Choroid plexus epithelial cell (primary cell): ENCODE measurements at regions not wholly inside any gene's neighbourhood (a gene's known extent, or its start where the extent isn't known, plus 50 kb on each side); places are given as distances from the start of the nearest gene placed in this dataset.

ENCODE experiments used
- DNase-seq: peaks from one replicate; pipeline ENCODE4 v3.0.0-alpha.2; 2010; ENCODE audit warnings: low read depth
- H3K4me3 ChIP-seq: 2 replicates; pipeline ENCODE4 v1.5.1; 2011; ENCODE audit warnings: low read depth, mild to moderate bottlenecking, control low read depth, low read length, moderate library complexity
- TF ChIP-seq, protein P1 (sequence below): conservative IDR thresholded peaks from 2 replicates; pipeline ENCODE4 v1.5.1; 2011; ENCODE audit warnings: low read depth, mild to moderate bottlenecking, control low read depth, inconsistent platforms, low read length, moderate library complexity

DNA sequence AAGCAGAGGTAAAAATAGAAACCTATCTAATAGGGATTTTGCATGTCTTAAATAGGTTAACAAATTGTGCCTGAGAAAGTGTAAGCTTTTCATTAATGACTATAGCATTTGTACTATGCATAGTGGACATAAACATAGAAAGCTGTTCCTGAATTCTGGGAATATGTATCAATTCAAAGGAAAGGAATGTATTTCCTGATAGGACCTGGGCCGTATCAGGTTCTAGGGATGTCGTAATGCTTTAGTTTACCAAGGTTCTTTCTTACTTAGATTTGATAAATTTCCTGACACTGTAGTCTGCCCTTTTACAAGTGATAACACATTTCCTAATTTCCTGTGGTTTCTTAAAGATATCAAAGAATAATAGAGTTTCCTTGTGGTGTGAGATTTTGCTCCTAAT is 191.3 kb downstream of the CDH7 start:
- TF ChIP-seq, protein P1, sequence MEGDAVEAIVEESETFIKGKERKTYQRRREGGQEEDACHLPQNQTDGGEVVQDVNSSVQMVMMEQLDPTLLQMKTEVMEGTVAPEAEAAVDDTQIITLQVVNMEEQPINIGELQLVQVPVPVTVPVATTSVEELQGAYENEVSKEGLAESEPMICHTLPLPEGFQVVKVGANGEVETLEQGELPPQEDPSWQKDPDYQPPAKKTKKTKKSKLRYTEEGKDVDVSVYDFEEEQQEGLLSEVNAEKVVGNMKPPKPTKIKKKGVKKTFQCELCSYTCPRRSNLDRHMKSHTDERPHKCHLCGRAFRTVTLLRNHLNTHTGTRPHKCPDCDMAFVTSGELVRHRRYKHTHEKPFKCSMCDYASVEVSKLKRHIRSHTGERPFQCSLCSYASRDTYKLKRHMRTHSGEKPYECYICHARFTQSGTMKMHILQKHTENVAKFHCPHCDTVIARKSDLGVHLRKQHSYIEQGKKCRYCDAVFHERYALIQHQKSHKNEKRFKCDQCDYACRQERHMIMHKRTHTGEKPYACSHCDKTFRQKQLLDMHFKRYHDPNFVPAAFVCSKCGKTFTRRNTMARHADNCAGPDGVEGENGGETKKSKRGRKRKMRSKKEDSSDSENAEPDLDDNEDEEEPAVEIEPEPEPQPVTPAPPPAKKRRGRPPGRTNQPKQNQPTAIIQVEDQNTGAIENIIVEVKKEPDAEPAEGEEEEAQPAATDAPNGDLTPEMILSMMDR = no peak
- no peak overlapping the region for H3K4me3 ChIP-seq
- DNase-seq = no peak

DNA sequence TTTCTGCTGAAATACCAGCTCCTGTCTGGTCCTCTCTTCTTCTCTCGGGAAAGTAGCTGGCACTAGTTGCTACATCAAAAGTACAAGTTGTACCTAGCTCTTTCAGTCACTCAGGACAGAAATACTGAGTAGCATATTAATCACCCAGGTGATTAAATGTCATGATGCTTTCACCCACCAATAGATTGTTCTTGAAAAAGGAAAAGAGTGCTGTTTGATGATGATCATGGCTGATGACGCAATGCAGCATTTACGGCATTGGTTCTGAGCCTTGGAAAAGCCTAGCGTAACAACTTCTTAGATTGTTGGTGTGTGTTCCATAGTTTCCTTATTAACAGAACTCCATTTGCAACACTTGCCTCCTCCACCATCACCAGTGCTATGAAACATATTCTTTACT is 190.7 kb downstream of the CDH7 start:
- no peak overlapping the region for H3K4me3 ChIP-seq
- no peak for DNase-seq
- TF ChIP-seq, protein P1 = no peak
